Transverse colon (tissue), 4 donors: ENCODE measurements at regions not wholly inside any gene's neighbourhood (a gene's known extent, or its start where the extent isn't known, plus 50 kb on each side); places are given as distances from the start of the nearest gene placed in this dataset.

Experiments used
- DNase-seq: peaks from one replicate; pipeline ENCODE4 v3.0.0-alpha.2; 2019
- H3K27ac ChIP-seq, 4 donors: fragments of 200-600 bp; sonication (generic); 2 replicates each; pipeline ENCODE4 v1.5.1; 2016 to 2018; ENCODE audit warnings: inconsistent platforms in 4 of 4
- H3K27me3 ChIP-seq: fragments of 200-600 bp; sonication (generic); 2 replicates; pipeline ENCODE4 v1.5.1; 2017; ENCODE audit warnings: inconsistent platforms
- H3K36me3 ChIP-seq, 4 donors: fragments of 200-600 bp; sonication (generic); 2 replicates each; pipeline ENCODE4 v1.5.1; 2017 to 2019; ENCODE audit warnings: inconsistent platforms in 4 of 4
- H3K4me1 ChIP-seq, 4 donors: fragments of 200-600 bp; sonication (generic); 2 replicates each; pipeline ENCODE4 v1.5.1; 2017 to 2020; ENCODE audit warnings: inconsistent platforms in 4 of 4
- H3K4me3 ChIP-seq, 4 donors: fragments of 200-600 bp; sonication (generic); 1 replicate in 1 of 4; 2 replicates in 3 of 4; pipeline versions ENCODE4 v1.5.1 to v1.6.1; 2017 to 2019; ENCODE audit warnings: inconsistent platforms in 4 of 4
- H3K9me3 ChIP-seq, 2 donors: fragments of 200-600 bp; sonication (generic); 2 replicates each; pipeline ENCODE4 v1.5.1; 2017 to 2019; ENCODE audit warnings: inconsistent platforms in 2 of 2
- CTCF ChIP-seq, 5 experiments: fragments of 200-600 bp in 3 of 5; fragments of 450-650 bp in 2 of 5; sonication (generic) in 3 of 5; IDR thresholded peaks; 1 replicate in 2 of 5; 2 replicates in 3 of 5; pipeline ENCODE4 v1.5.1; 2016 to 2017; ENCODE audit warnings: antibody characterized with exemption in 5 of 5, inconsistent platforms in 3 of 5, mild to moderate bottlenecking in 2 of 5, moderate library complexity in 1 of 5
- EP300 ChIP-seq: sonication (generic); formaldehyde crosslinking; IDR thresholded peaks from one replicate; pipeline ENCODE4 v1.6.1; 2017; ENCODE audit warnings: antibody characterized with exemption, low read depth
- POLR2A ChIP-seq: fragments of 450-650 bp; IDR thresholded peaks from one replicate; pipeline ENCODE4 v1.6.1; 2016; ENCODE audit warnings: antibody characterized with exemption, mild to moderate bottlenecking, moderate library complexity
- POLR2AphosphoS5 ChIP-seq, 3 donors: sonication (generic); formaldehyde crosslinking; IDR thresholded peaks; one replicate each; pipeline ENCODE4 v1.6.1; 2016; ENCODE audit warnings: antibody characterized with exemption in 3 of 3
- WGBS, 2 donors: methylation state at CpG; one replicate each; pipeline ENCODE4 v1.1.5; 2018; ENCODE audit warnings: low coverage in 1 of 2; 5-methylcytosine and 5-hydroxymethylcytosine counted together
- in situ Hi-C, 4 donors: fragments of 200-750 bp; cut with MboI; loops; one replicate each; pipeline versions ENCODE4 v1.15.0 to v1.15.1; 2017; ENCODE audit warnings: low sequenced_read_pairs in 3 of 4, low pct_ligation_motif_present in 1 of 4, low pct_unique_long_range_greater_than_20kb in 1 of 4
- intact Hi-C: fragments of 100-400 bp; cut with DNase I; formaldehyde crosslinking; loops from one replicate; pipeline ENCODE4 v1.15.1; 2023; ENCODE audit warnings: low total_unique reads

DNA sequence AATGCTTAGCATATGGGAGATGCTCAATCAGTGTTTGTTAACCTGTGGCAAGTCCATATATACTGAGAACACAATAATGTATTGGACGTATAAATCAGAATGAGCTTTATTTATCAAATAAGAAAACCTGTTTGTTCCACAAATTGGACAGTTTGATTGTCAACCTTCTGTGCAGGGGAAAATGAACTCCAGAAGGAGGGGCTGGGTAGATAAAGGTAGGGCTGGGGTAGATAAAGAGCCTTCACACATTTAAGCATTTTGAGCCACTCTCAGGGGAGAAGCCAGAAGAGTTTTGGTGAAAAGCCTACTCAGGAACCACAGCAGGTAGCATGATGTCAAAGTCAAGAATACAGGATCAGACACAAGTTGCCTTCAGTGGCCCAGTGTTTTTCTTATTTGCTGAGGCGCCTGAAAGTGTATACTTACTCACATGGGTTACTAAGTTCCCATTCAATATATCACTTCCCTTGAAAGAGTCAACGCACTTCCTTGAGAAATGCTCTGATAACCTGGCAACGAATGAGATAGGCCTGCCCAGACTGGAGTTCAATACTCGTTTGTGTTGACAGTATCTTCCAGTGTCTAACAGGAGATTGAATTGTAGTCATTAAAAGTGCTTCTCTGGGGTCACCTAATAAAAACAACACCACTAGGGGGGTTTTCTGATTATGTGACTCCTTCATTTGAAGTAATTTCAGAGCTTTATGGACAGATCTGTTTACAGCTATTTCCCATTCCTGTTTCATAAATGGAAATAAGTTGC, 263.9 kb upstream of the CITED2 start:
- H3K27me3 ChIP-seq, result no peaks in the 10 kb centered on the region
- 83 to 90% methylated on average over 5 of the region's 5 CpGs for WGBS, 2 donors
- H3K9me3 ChIP-seq, result no peaks in the 10 kb centered on the region
- H3K4me3 ChIP-seq, result no peak overlapping the region
- no peaks in the 10 kb centered on the region for H3K4me1 ChIP-seq
- no peak overlapping the region for H3K27ac ChIP-seq
- intact Hi-C loops, result no loop called here
- in situ Hi-C loops, result no loop called here
- TF ChIP-seq POLR2A (no peak), EP300 (no peak), CTCF (IDR thresholded peaks at IDR 0.05) (no peak), POLR2AphosphoS5 (IDR thresholded peaks at IDR 0.05) (no peak)
- no peak for DNase-seq
- H3K36me3 ChIP-seq, result no peaks in the 10 kb centered on the region

- no peaks in the 10 kb centered on the region for H3K9me3 ChIP-seq
- H3K27ac ChIP-seq, result no peak overlapping the region
- H3K4me1 ChIP-seq, result no peaks in the 10 kb centered on the region
- H3K4me3 ChIP-seq, result no peak overlapping the region
- in situ Hi-C loops (no loop called here), intact Hi-C loops (no loop called here)
- no peak for DNase-seq
- TF ChIP-seq EP300 (no peak), CTCF (IDR thresholded peaks at IDR 0.05) (no peak), POLR2A (no peak), POLR2AphosphoS5 (IDR thresholded peaks at IDR 0.05) (no peak)
- H3K36me3 ChIP-seq, result no peaks in the 10 kb centered on the region
- no peaks in the 10 kb centered on the region for H3K27me3 ChIP-seq
Measured at GRCh38 chr6:139637766-139638165, 263.3 kb upstream of the CITED2 start.

DNA sequence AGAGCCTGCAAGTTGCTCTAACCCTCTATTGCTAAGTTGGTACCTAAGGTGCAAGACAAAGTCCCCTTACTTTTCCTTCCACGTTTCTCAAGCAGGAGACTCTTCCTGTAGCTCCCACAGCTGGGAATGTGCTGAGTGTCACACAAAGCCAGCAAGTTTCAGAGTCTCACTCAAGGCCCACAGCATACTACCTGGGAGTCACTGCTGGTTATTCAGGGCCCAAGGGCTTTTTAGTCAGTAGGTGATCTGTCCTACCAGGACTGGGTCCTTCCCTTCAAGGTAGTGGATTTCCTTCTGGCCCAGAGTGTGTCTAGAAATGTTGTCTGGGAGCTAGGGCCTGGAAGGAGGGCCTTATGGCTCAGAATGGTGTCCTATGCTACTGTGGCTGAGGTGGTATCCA, 261.9 kb upstream of the CITED2 start:
- Histone ChIP-seq H3K27ac (no peak overlapping the region), H3K27me3 (no peaks in the 10 kb centered on the region), H3K9me3 (no peaks in the 10 kb centered on the region), H3K4me1 (no peaks in the 10 kb centered on the region), H3K4me3 (no peak overlapping the region), H3K36me3 (no peaks in the 10 kb centered on the region)
- in situ Hi-C loops (no loop called here), intact Hi-C loops (no loop called here)
- TF ChIP-seq CTCF (IDR thresholded peaks at IDR 0.05) (no peak), EP300 (no peak), POLR2AphosphoS5 (IDR thresholded peaks at IDR 0.05) (no peak), POLR2A (no peak)
- 80% methylated on average over 1 of the region's 1 CpG; no CpG with 5 or more reads in 1 of the 2 donors for WGBS, 2 donors
- DNase-seq, result no peak

DNA sequence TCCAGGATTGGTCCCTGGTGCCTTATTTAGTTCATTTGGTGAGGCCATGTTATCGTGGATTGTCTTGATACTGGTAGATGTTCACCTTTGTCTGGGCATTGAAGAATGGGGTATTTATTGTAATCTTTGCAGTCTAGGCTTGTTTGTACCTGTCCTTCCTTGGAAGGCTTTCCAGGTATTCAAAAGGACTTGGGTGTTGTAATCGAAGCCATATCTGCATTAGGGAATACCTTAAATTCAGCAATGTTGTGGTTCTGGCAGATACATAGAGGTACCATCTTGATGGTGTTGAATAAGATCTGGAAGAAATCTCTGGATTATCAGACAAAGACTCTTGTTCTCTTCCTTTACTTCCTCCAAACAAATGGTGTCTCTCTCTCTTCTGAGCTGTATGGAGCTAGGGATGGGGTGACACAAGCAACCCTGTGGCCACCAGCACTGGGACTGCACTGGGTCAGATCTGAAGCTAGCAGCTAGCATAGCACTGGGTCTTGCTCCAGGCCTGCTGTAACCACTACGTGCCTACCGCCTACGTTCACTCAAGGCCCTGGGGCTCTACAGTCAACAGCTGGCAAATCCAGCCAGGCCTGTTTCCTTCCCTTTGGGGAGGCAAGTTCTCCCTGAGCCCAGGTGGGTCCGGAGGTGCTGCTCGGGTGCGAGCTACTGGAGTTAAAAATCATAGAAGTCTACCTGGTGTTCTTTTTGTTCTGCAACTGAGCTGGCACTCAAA, 261.1 kb upstream of the CITED2 start:
- DNase-seq, result no peak
- Histone ChIP-seq H3K4me3 (no peak overlapping the region), H3K9me3 (no peaks in the 10 kb centered on the region), H3K27me3 (no peaks in the 10 kb centered on the region), H3K27ac (no peak overlapping the region), H3K4me1 (no peaks in the 10 kb centered on the region), H3K36me3 (no peaks in the 10 kb centered on the region)
- TF ChIP-seq CTCF (IDR thresholded peaks at IDR 0.05) (no peak), EP300 (no peak), POLR2AphosphoS5 (IDR thresholded peaks at IDR 0.05) (no peak), POLR2A (no peak)
- intact Hi-C loops (no loop called here), in situ Hi-C loops (no loop called here)
- 96 to 100% methylated on average over 1 to 8 of the region's 8 CpGs for WGBS, 2 donors
